GM12875 (cell line): ENCODE measurements at regions not wholly inside any gene's neighbourhood (a gene's known extent, or its start where the extent isn't known, plus 50 kb on each side); places are given as distances from the start of the nearest gene placed in this dataset.

ENCODE experiments used
- H3K4me3 ChIP-seq: one replicate; pipeline ENCODE4 v1.5.1; 2011; ENCODE audit warnings: low read depth, low read length, control low read depth
- CTCF ChIP-seq: IDR thresholded peaks from 2 replicates; pipeline ENCODE4 v1.5.1; 2011; ENCODE audit warnings: low read depth, mild to moderate bottlenecking, control low read depth, inconsistent platforms, low read length, moderate library complexity, borderline replicate concordance; ENCODE audit not compliant: insufficient read depth

- TF ChIP-seq CTCF: no peak
- no peak overlapping the region for H3K4me3 ChIP-seq
Observed at GRCh38 chr5:111562561-111562960, 50.2 kb upstream of the STARD4 start.
